Breast epithelium (tissue), 3 donors: ENCODE measurements at regions not wholly inside any gene's neighbourhood (a gene's known extent, or its start where the extent isn't known, plus 50 kb on each side); places are given as distances from the start of the nearest gene placed in this dataset.

Experiments used
- POLR2A ChIP-seq: fragments of 450-650 bp; IDR thresholded peaks from one replicate; pipeline ENCODE4 v1.6.1; 2016; ENCODE audit warnings: antibody characterized with exemption, mild to moderate bottlenecking, moderate library complexity
- POLR2AphosphoS5 ChIP-seq, 3 donors: sonication (generic); formaldehyde crosslinking; IDR thresholded peaks; one replicate each; pipeline ENCODE4 v1.6.1; 2017; ENCODE audit warnings: antibody characterized with exemption in 3 of 3
- TF ChIP-seq, protein P1 (sequence below), 3 donors: fragments of 450-650 bp; IDR thresholded peaks; one replicate each; pipeline ENCODE4 v1.5.1; 2016 to 2017; ENCODE audit warnings: antibody characterized with exemption in 3 of 3, mild to moderate bottlenecking in 3 of 3, moderate library complexity in 3 of 3

DNA sequence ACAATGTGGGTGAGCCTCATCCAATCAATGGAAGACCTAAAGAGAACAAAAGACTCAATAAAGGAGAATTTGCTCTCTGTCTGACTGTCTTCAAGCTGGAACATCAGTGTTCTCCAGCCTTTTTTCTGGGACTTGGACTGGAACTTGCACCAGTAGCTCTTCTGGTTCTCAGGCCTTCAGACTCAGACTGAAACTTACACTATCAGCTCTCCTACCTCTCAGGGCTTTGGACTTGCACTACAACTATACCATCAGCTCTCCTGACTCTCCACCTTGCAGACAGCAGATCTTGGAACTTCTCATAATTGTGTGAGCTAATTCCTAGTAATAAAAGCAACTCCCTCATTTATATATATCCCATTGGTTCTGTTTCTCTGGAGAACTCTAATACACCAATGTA is 185.9 kb downstream of the SMIM20 start:
- TF ChIP-seq, protein P1, sequence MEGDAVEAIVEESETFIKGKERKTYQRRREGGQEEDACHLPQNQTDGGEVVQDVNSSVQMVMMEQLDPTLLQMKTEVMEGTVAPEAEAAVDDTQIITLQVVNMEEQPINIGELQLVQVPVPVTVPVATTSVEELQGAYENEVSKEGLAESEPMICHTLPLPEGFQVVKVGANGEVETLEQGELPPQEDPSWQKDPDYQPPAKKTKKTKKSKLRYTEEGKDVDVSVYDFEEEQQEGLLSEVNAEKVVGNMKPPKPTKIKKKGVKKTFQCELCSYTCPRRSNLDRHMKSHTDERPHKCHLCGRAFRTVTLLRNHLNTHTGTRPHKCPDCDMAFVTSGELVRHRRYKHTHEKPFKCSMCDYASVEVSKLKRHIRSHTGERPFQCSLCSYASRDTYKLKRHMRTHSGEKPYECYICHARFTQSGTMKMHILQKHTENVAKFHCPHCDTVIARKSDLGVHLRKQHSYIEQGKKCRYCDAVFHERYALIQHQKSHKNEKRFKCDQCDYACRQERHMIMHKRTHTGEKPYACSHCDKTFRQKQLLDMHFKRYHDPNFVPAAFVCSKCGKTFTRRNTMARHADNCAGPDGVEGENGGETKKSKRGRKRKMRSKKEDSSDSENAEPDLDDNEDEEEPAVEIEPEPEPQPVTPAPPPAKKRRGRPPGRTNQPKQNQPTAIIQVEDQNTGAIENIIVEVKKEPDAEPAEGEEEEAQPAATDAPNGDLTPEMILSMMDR (IDR thresholded peaks at IDR 0.05), result no peak
- no peak for TF ChIP-seq POLR2A
- TF ChIP-seq POLR2AphosphoS5 (IDR thresholded peaks at IDR 0.05), result no peak
